ENCODE measurements at regions not wholly inside any gene's neighbourhood (a gene's known extent, or its start where the extent isn't known, plus 50 kb on each side); places are given as distances from the start of the nearest gene placed in this dataset.
"Not testable (repeated sequence)": the region's sequence is repeated elsewhere in the genome, so short reads cannot be mapped to it uniquely, and the experiment has no call there.

GRCh38 chr7:113606325-113606724 lies 312.5 kb downstream of the PPP1R3A start:
- no peak for DNase-seq (ENCODE audit: low read depth, low spot score)

GRCh38 chr7:113600428-113600827 lies 318.4 kb downstream of the PPP1R3A start:
- not testable (repeated sequence) for DNase-seq (ENCODE audit: low read depth, low spot score)

GRCh38 chr7:113593455-113593854 lies 325.4 kb downstream of the PPP1R3A start:
- not testable (repeated sequence) for DNase-seq (ENCODE audit: low read depth, low spot score)

GRCh38 chr7:113592924-113593323 lies 325.9 kb downstream of the PPP1R3A start:
- DNase-seq (ENCODE audit: low read depth, low spot score), result not testable (repeated sequence)

GRCh38 chr7:113582471-113582870 lies 336.3 kb downstream of the PPP1R3A start:
- no peak for DNase-seq (ENCODE audit: low read depth, low spot score)

GRCh38 chr7:113563257-113563656 lies 355.6 kb downstream of the PPP1R3A start:
- DNase-seq (ENCODE audit: low read depth, low spot score), result not testable (repeated sequence)

- DNase-seq (ENCODE audit: low read depth, low spot score), result no peak
Measured at GRCh38 chr7:113562801-113563200, 356.0 kb downstream of the PPP1R3A start.

GRCh38 chr7:113562242-113562641 lies 356.6 kb downstream of the PPP1R3A start:
- DNase-seq (ENCODE audit: low read depth, low spot score), result no peak

GRCh38 chr7:113561446-113561845 lies 357.4 kb downstream of the PPP1R3A start:
- no peak for DNase-seq (ENCODE audit: low read depth, low spot score)

GRCh38 chr7:113550966-113551365 lies 367.8 kb downstream of the PPP1R3A start:
- DNase-seq (ENCODE audit: low read depth, low spot score), result no peak

GRCh38 chr7:113548561-113548960 lies 370.2 kb downstream of the PPP1R3A start:
- DNase-seq (ENCODE audit: low read depth, low spot score), result no peak

- no peak for DNase-seq (ENCODE audit: low read depth, low spot score)
Measured at GRCh38 chr7:113548137-113548536, 370.7 kb downstream of the PPP1R3A start.

GRCh38 chr7:113521468-113521867 lies 397.3 kb downstream of the PPP1R3A start:
- no peak for DNase-seq (ENCODE audit: low read depth, low spot score)

GRCh38 chr7:113519472-113519871 lies 399.3 kb downstream of the PPP1R3A start:
- DNase-seq (ENCODE audit: low read depth, low spot score), result no peak

- no peak for DNase-seq (ENCODE audit: low read depth, low spot score)
Measured at GRCh38 chr7:113504691-113505090, 386.3 kb upstream of the SMIM30 start.

- no peak for DNase-seq (ENCODE audit: low read depth, low spot score)
Measured at GRCh38 chr7:113504142-113504541, 385.8 kb upstream of the SMIM30 start.

- DNase-seq (ENCODE audit: low read depth, low spot score), result not testable (repeated sequence)
Measured at GRCh38 chr7:113496586-113496985, 378.2 kb upstream of the SMIM30 start.

- not testable (repeated sequence) for DNase-seq (ENCODE audit: low read depth, low spot score)
Measured at GRCh38 chr7:113494797-113495566, 376.6 kb upstream of the SMIM30 start.

- DNase-seq (ENCODE audit: low read depth, low spot score), result no peak
Measured at GRCh38 chr7:113491305-113491704, 373.0 kb upstream of the SMIM30 start.

GRCh38 chr7:113487925-113488731 lies 369.8 kb upstream of the SMIM30 start:
- no peak for DNase-seq (ENCODE audit: low read depth, low spot score)

GRCh38 chr7:113486548-113486947 lies 368.2 kb upstream of the SMIM30 start:
- DNase-seq (ENCODE audit: low read depth, low spot score), result no peak

GRCh38 chr7:113483657-113484056 lies 365.3 kb upstream of the SMIM30 start:
- no peak for DNase-seq (ENCODE audit: low read depth, low spot score)

- DNase-seq (ENCODE audit: low read depth, low spot score), result no peak
Measured at GRCh38 chr7:113480537-113480936, 362.2 kb upstream of the SMIM30 start.

Data from activated naive CD8-positive, alpha-beta T cell treated with anti-CD3 and anti-CD28 coated beads, Interleukin-2, amount 50 U/mL, for 16 hours (primary cell).